B cell (primary cell): ENCODE measurements at regions not wholly inside any gene's neighbourhood (a gene's known extent, or its start where the extent isn't known, plus 50 kb on each side); places are given as distances from the start of the nearest gene placed in this dataset.

Experiments used
- ATAC-seq: fragments of 200-7000 bp; cut with Tn5 transposase; one replicate; pipeline ENCODE4 v1.10.0; 2021; ENCODE audit warnings: low read depth, mild to moderate bottlenecking, moderate number of reproducible peaks, moderate library complexity
- CTCF ChIA-PET: fragments of 350-600 bp; sonication (Branson Sonifier 250); formaldehyde crosslinking; loops from one replicate; lab custom pipeline; 2021; ENCODE audit warnings: antibody characterized with exemption, inconsistent platforms; lab: Charles Lee
- POLR2A ChIA-PET: fragments of 350-600 bp; sonication (Branson Sonifier 250); formaldehyde crosslinking; loops from one replicate; lab custom pipeline; 2021; ENCODE audit warnings: antibody characterized with exemption; lab: Charles Lee
- DNase-seq: peaks from one replicate; pipeline ENCODE4 v3.0.0; 2013
- H2AFZ ChIP-seq: 2 replicates; pipeline ENCODE4 v1.6.1; 2012; ENCODE audit warnings: mild to moderate bottlenecking, low read depth, low read length; ENCODE audit not compliant: insufficient read depth, poor library complexity, severe bottlenecking
- H3K27ac ChIP-seq, 2 donors: 1 replicate in 1 of 2; 2 replicates in 1 of 2; pipeline ENCODE4 v1.5.1; 2012 to 2013; ENCODE audit warnings: low read length in 2 of 2, mild to moderate bottlenecking in 2 of 2, moderate library complexity in 1 of 2
- H3K27me3 ChIP-seq, 4 experiments: fragments of 200-600 bp in 1 of 4; sonication (generic) in 1 of 4; replicated peaks in 1 of 4; 1 replicate in 2 of 4; 2 replicates in 2 of 4; pipeline versions ENCODE4 v1.6.1 to v1.7.0; 2013 to 2016; ENCODE audit warnings: low read length in 3 of 4, mild to moderate bottlenecking in 2 of 4, mixed read lengths in 1 of 4, moderate library complexity in 1 of 4; ENCODE audit not compliant: insufficient read depth in 4 of 4, control insufficient read depth in 3 of 4; ENCODE audit errors: control extremely low read depth in 1 of 4
- H3K36me3 ChIP-seq, 2 experiments: replicated peaks in 1 of 2; 1 replicate in 1 of 2; 2 replicates in 1 of 2; pipeline versions ENCODE4 v1.6.1 to v1.7.1; 2013; ENCODE audit warnings: low read length in 1 of 2; ENCODE audit not compliant: insufficient read depth in 2 of 2, control insufficient read depth in 1 of 2; ENCODE audit errors: control extremely low read depth in 1 of 2, extremely low read depth in 1 of 2
- H3K4me1 ChIP-seq, 2 donors: fragments of 200-600 bp in 1 of 2; sonication (generic) in 1 of 2; 1 replicate in 1 of 2; 2 replicates in 1 of 2; pipeline versions ENCODE4 v1.5.1 to v1.6.1; 2013 to 2017; ENCODE audit warnings: low read length in 2 of 2; ENCODE audit not compliant: control insufficient read depth in 2 of 2, insufficient read depth in 2 of 2
- H3K4me2 ChIP-seq: replicated peaks from 2 replicates; pipeline ENCODE3; 2012; ENCODE audit warnings: mild to moderate bottlenecking, low read depth, low read length; ENCODE audit not compliant: poor library complexity, severe bottlenecking
- H3K4me3 ChIP-seq, 5 experiments: fragments of 200-600 bp in 1 of 5; sonication (generic) in 1 of 5; 1 replicate in 3 of 5; 2 replicates in 2 of 5; pipeline versions ENCODE4 v1.5.1 to v1.7.0; 2011 to 2016; ENCODE audit warnings: low read length in 4 of 5, mild to moderate bottlenecking in 4 of 5, low read depth in 2 of 5, control low read depth in 1 of 5, moderate library complexity in 1 of 5; ENCODE audit not compliant: insufficient read depth in 1 of 5; ENCODE audit errors: control extremely low read depth in 1 of 5, extremely low read depth in 1 of 5
- H3K79me2 ChIP-seq: fragments of 200-600 bp; sonication (generic); one replicate; pipeline ENCODE4 v1.6.0; 2016; ENCODE audit warnings: low read length; ENCODE audit not compliant: control insufficient read depth, insufficient read depth
- H3K9ac ChIP-seq: fragments of 200-600 bp; sonication (generic); 2 replicates; pipeline ENCODE4 v1.6.1; 2017; ENCODE audit warnings: mild to moderate bottlenecking, low read length, moderate library complexity
- H3K9me3 ChIP-seq, 3 donors: one replicate each; pipeline versions ENCODE4 v1.6.1 to v1.7.1; 2013; ENCODE audit warnings: low read length in 2 of 3; ENCODE audit not compliant: control insufficient read depth in 2 of 3, insufficient read depth in 1 of 3; ENCODE audit errors: control extremely low read depth in 1 of 3
- H4K20me1 ChIP-seq: 2 replicates; pipeline ENCODE4 v1.6.0; 2012; ENCODE audit warnings: mild to moderate bottlenecking, low read length; ENCODE audit not compliant: insufficient read depth, control insufficient read depth, poor library complexity, severe bottlenecking
- H3K27ac Mint-ChIP-seq: one replicate; pipeline ENCODE4 v1.8.0; 2021; ENCODE audit warnings: mixed read lengths
- H3K27me3 Mint-ChIP-seq: one replicate; pipeline ENCODE4 v1.8.0; 2021; ENCODE audit warnings: mixed read lengths
- H3K4me1 Mint-ChIP-seq: one replicate; pipeline ENCODE4 v1.8.0; 2021; ENCODE audit warnings: mixed read lengths
- H3K4me3 Mint-ChIP-seq: one replicate; pipeline ENCODE4 v1.8.0; 2021; ENCODE audit warnings: mixed read lengths
- H3K9me3 Mint-ChIP-seq: one replicate; pipeline ENCODE4 v1.8.0; 2022; ENCODE audit warnings: mixed read lengths; ENCODE audit not compliant: insufficient read depth
- EZH2 ChIP-seq: IDR thresholded peaks from 2 replicates; pipeline ENCODE4 v1.6.1; 2012; ENCODE audit warnings: borderline replicate concordance, low read depth, mild to moderate bottlenecking, moderate library complexity, low read length; ENCODE audit not compliant: insufficient read depth, poor library complexity, severe bottlenecking
- WGBS: methylation state at CpG from one replicate; pipeline ENCODE4 v1.1.5; 2013; ENCODE audit warnings: missing lambda C conversion rate; ENCODE audit not compliant: insufficient coverage; 5-methylcytosine and 5-hydroxymethylcytosine counted together
- intact Hi-C: fragments of 100-400 bp; cut with micrococcal nuclease; formaldehyde crosslinking; loops from one replicate; pipeline ENCODE4 v1.10.0; 2022
- TF ChIP-seq, protein P1 (sequence below): fragments of 200-600 bp; IDR thresholded peaks from one replicate; pipeline ENCODE4 v1.8.0; 2022; ENCODE audit warnings: antibody characterized with exemption, mild to moderate bottlenecking

DNA sequence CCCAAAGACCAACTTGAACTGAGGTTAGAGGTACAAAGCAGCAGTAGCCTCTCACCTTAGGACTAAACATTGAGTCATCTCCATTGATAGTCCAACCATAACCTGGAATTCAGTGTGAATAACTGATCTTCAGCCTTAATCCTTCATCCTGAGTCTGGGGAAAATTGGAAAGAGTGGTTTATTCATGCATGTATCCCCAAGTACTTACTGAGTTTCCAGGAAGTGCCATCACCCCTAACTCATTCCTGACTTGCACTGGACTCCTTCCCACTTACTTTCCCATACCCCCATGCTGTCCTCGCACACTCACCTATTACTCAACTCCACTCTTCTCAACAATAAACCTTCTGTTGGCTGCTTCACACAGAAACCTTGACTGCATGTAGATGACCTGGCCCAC, 161.4 kb upstream of the ZNF462 start:
- Mint-ChIP-seq H3K9me3 (peaks cover 3% of the 10 kb centered on the region), H3K4me3 (no peak overlapping the region), H3K4me1 (no peaks in the 10 kb centered on the region), H3K27me3 (no peaks in the 10 kb centered on the region), H3K27ac (no peak overlapping the region)
- 100% methylated on average over 1 of the region's 1 CpG for WGBS
- ATAC-seq (no peak), DNase-seq (no peak)
- intact Hi-C loops: no loop called here
- H3K4me3 ChIP-seq: no peak overlapping the region
- TF ChIP-seq, protein P1, sequence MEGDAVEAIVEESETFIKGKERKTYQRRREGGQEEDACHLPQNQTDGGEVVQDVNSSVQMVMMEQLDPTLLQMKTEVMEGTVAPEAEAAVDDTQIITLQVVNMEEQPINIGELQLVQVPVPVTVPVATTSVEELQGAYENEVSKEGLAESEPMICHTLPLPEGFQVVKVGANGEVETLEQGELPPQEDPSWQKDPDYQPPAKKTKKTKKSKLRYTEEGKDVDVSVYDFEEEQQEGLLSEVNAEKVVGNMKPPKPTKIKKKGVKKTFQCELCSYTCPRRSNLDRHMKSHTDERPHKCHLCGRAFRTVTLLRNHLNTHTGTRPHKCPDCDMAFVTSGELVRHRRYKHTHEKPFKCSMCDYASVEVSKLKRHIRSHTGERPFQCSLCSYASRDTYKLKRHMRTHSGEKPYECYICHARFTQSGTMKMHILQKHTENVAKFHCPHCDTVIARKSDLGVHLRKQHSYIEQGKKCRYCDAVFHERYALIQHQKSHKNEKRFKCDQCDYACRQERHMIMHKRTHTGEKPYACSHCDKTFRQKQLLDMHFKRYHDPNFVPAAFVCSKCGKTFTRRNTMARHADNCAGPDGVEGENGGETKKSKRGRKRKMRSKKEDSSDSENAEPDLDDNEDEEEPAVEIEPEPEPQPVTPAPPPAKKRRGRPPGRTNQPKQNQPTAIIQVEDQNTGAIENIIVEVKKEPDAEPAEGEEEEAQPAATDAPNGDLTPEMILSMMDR: no peak
- no peak for TF ChIP-seq EZH2
- H3K36me3 ChIP-seq: no peaks in the 10 kb centered on the region
- ChIA-PET CTCF (no interaction called here), POLR2A (no interaction called here)
- no peaks in the 10 kb centered on the region for H3K9me3 ChIP-seq
- H3K79me2 ChIP-seq: no peaks in the 10 kb centered on the region
- H3K27ac ChIP-seq: no peak overlapping the region
- H3K27me3 ChIP-seq: no peaks in the 10 kb centered on the region
- no peak overlapping the region for H3K9ac ChIP-seq
- no peaks in the 10 kb centered on the region for H3K4me1 ChIP-seq
- H3K4me2 ChIP-seq: no peak overlapping the region
- no peaks in the 10 kb centered on the region for H4K20me1 ChIP-seq
- H2AFZ ChIP-seq: no peak overlapping the region

DNA sequence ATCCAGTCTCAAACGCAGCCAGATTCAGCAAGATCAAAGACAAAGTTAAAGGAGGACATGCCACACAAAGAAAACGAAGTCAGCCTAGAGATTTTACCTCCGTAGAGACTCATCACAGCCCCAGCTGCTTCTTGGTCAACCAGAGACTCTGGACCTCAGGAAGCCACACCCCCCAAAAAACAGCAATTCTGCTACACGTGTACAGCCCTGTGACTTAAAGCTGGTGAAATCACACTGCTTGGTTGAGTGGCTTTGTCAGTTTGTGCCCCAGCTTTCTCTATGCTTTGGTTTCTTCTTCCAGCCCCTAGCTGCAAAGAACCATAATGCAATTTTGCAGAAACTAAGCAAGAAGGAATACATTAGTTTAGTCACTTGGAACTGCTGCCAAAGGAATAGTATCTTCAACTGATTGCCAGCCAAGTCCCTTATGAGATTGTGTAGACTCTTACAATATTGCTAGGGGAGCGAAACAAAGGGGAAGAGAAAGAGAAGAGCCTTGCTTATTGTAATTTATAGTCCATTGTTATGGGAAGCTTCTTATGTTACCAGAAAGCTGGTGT, 158.8 kb upstream of the ZNF462 start:
- Histone ChIP-seq H3K4me2 (no peak overlapping the region), H3K4me1 (no peaks in the 10 kb centered on the region), H3K4me3 (no peak overlapping the region), H4K20me1 (no peaks in the 10 kb centered on the region), H3K9me3 (no peaks in the 10 kb centered on the region), H3K9ac (no peak overlapping the region), H3K79me2 (no peaks in the 10 kb centered on the region), H2AFZ (no peak overlapping the region), H3K27ac (no peak overlapping the region), H3K36me3 (no peaks in the 10 kb centered on the region), H3K27me3 (no peaks in the 10 kb centered on the region)
- DNase-seq (no peak), ATAC-seq (no peak)
- WGBS: 78% methylated on average over 5 of the region's 5 CpGs
- ChIA-PET POLR2A (no interaction called here), CTCF (no interaction called here)
- no peak for TF ChIP-seq EZH2
- TF ChIP-seq, protein P1: no peak
- no peak overlapping the region for H3K4me3 Mint-ChIP-seq
- intact Hi-C loops: no loop called here
- H3K27me3 Mint-ChIP-seq: no peaks in the 10 kb centered on the region
- no peaks in the 10 kb centered on the region for H3K4me1 Mint-ChIP-seq
- no peak overlapping the region for H3K27ac Mint-ChIP-seq
- peaks cover 3% of the 10 kb centered on the region for H3K9me3 Mint-ChIP-seq
